ENCODE measurements at regions not wholly inside any gene's neighbourhood (a gene's known extent, or its start where the extent isn't known, plus 50 kb on each side); places are given as distances from the start of the nearest gene placed in this dataset.

DNA sequence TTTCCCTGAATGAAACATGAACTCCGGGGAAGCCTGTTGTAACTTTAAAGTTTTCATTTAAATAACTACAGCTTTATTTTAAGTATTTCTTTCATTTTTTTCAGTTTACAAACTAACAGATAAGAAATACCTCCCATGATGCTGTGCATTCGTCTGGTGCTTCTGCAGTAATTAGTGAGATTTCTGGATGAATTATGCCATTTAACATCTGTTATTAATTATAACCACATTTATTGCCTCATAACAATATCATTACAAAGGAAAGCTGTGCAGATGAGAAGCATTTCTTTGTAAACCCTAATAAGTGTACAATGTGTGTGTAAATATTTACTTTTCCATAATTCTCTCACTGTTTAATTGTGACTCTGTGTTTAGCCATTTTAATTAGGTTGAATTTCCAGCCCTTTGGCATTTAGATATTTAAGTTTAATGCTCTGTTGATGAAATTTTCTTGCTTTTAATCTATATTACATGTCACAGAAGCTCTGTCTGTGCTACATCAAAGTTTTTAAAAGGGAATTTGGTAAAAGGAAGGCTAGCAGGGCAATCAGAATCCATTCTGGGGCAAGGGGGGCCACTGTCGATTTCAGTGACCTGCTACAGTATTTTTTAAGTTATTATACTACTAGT, 418.0 kb downstream of the SPATA31D1 start:
- H4K20me1 ChIP-seq (ENCODE audit: control insufficient read depth, extremely low read depth, insufficient read depth, low read length) = no peaks in the 10 kb centered on the region
- no peak overlapping the region for H3K9ac ChIP-seq (ENCODE audit: insufficient read depth, low read length)
- H3K4me1 ChIP-seq (ENCODE audit: control insufficient read depth, extremely low read depth, insufficient read depth, low read length) = no peaks in the 10 kb centered on the region
- no peak for DNase-seq (ENCODE audit: low read depth in 2 of 2)
- no peaks in the 10 kb centered on the region for H3K79me2 ChIP-seq (ENCODE audit: control insufficient read depth, insufficient read depth, low read length)
- TF ChIP-seq EZH2 (IDR thresholded peaks at IDR 0.05; ENCODE audit: low read length, missing control alignments) = no peak
- TF ChIP-seq, protein P1, sequence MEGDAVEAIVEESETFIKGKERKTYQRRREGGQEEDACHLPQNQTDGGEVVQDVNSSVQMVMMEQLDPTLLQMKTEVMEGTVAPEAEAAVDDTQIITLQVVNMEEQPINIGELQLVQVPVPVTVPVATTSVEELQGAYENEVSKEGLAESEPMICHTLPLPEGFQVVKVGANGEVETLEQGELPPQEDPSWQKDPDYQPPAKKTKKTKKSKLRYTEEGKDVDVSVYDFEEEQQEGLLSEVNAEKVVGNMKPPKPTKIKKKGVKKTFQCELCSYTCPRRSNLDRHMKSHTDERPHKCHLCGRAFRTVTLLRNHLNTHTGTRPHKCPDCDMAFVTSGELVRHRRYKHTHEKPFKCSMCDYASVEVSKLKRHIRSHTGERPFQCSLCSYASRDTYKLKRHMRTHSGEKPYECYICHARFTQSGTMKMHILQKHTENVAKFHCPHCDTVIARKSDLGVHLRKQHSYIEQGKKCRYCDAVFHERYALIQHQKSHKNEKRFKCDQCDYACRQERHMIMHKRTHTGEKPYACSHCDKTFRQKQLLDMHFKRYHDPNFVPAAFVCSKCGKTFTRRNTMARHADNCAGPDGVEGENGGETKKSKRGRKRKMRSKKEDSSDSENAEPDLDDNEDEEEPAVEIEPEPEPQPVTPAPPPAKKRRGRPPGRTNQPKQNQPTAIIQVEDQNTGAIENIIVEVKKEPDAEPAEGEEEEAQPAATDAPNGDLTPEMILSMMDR (conservative IDR thresholded peaks at IDR 0.05 in 1 of 2, IDR thresholded peaks at IDR 0.05 in 1 of 2; ENCODE audit: low read depth in 1 of 2, low read length in 2 of 2) = no peak
- H3K27me3 ChIP-seq (ENCODE audit: control insufficient read depth, insufficient read depth, low read length) = no peaks in the 10 kb centered on the region
- H3K27ac ChIP-seq (ENCODE audit: insufficient read depth, low read length) = no peak overlapping the region
- H2AFZ ChIP-seq (ENCODE audit: low read length) = no peak overlapping the region
- no peaks in the 10 kb centered on the region for H3K36me3 ChIP-seq (ENCODE audit: control insufficient read depth, insufficient read depth, low read length)
- no peak overlapping the region for H3K4me2 ChIP-seq (ENCODE audit: extremely low read depth, insufficient read depth, low read length)
- no peaks in the 10 kb centered on the region for H3K9me3 ChIP-seq (ENCODE audit: control insufficient read depth, insufficient read depth, low read depth, low read length)
- H3K4me3 ChIP-seq (replicated peaks in 1 of 4; ENCODE audit: control extremely low read depth in 1 of 4, insufficient read depth in 1 of 4, low read depth in 3 of 4, low read length in 4 of 4) = no peak overlapping the region

DNA sequence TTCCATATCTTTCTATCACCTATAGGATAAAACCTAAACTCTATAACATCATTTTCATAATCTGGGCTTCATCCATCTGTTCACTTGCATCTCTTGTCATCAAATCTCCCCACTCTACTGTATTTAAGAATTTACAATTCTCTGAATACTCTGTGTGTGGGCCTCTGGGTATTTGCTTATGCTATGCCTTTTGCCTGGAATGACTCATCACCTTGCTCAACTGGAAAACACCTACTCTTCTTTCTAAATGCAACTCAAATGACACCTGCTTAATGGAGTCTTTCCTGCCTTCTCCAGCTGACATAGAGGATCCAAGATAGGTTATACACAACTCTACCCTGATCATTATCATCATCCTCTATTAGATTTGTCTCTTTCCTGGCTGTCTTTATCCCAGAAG, 421.7 kb downstream of the SPATA31D1 start:
- Histone ChIP-seq H3K4me3 (replicated peaks in 1 of 4; ENCODE audit: control extremely low read depth in 1 of 4, insufficient read depth in 1 of 4, low read depth in 3 of 4, low read length in 4 of 4) (no peak overlapping the region), H3K79me2 (ENCODE audit: control insufficient read depth, insufficient read depth, low read length) (no peaks in the 10 kb centered on the region), H4K20me1 (ENCODE audit: control insufficient read depth, extremely low read depth, insufficient read depth, low read length) (no peaks in the 10 kb centered on the region), H3K27me3 (ENCODE audit: control insufficient read depth, insufficient read depth, low read length) (no peaks in the 10 kb centered on the region), H3K27ac (ENCODE audit: insufficient read depth, low read length) (no peak overlapping the region), H3K9ac (ENCODE audit: insufficient read depth, low read length) (no peak overlapping the region), H2AFZ (ENCODE audit: low read length) (no peak overlapping the region), H3K4me2 (ENCODE audit: extremely low read depth, insufficient read depth, low read length) (no peak overlapping the region), H3K9me3 (ENCODE audit: control insufficient read depth, insufficient read depth, low read depth, low read length) (no peaks in the 10 kb centered on the region), H3K36me3 (ENCODE audit: control insufficient read depth, insufficient read depth, low read length) (no peaks in the 10 kb centered on the region), H3K4me1 (ENCODE audit: control insufficient read depth, extremely low read depth, insufficient read depth, low read length) (no peaks in the 10 kb centered on the region)
- TF ChIP-seq EZH2 (IDR thresholded peaks at IDR 0.05; ENCODE audit: low read length, missing control alignments) = no peak
- TF ChIP-seq, protein P1 (conservative IDR thresholded peaks at IDR 0.05 in 1 of 2, IDR thresholded peaks at IDR 0.05 in 1 of 2; ENCODE audit: low read depth in 1 of 2, low read length in 2 of 2) = no peak
- DNase-seq (ENCODE audit: low read depth in 2 of 2) = peak in 1 of 2 donors; percentile 58

DNA sequence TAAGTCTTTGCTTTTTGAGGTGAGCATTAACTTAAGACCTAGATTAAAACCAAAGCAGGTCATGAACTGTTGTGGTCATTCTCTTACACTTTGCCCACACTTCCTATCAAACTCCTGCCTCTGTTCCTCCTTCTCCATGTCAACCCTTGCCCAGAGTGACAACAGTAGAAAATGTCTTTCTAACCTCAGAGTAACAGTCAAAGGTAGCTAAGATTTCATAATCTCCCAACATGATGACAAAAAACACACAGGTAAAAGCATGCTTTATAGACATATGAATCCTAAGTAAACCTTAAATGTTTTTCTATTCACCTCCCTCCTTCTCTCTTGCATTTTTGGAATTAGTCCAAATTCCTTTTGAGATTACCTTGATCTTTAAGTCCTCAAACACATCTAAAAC, 422.3 kb downstream of the SPATA31D1 start:
- TF ChIP-seq, protein P1 (conservative IDR thresholded peaks at IDR 0.05 in 1 of 2, IDR thresholded peaks at IDR 0.05 in 1 of 2; ENCODE audit: low read depth in 1 of 2, low read length in 2 of 2) = no peak
- Histone ChIP-seq H3K27me3 (ENCODE audit: control insufficient read depth, insufficient read depth, low read length) (no peaks in the 10 kb centered on the region), H2AFZ (ENCODE audit: low read length) (no peak overlapping the region), H3K4me3 (replicated peaks in 1 of 4; ENCODE audit: control extremely low read depth in 1 of 4, insufficient read depth in 1 of 4, low read depth in 3 of 4, low read length in 4 of 4) (no peak overlapping the region), H3K36me3 (ENCODE audit: control insufficient read depth, insufficient read depth, low read length) (no peaks in the 10 kb centered on the region), H3K27ac (ENCODE audit: insufficient read depth, low read length) (no peak overlapping the region), H3K9me3 (ENCODE audit: control insufficient read depth, insufficient read depth, low read depth, low read length) (no peaks in the 10 kb centered on the region), H3K79me2 (ENCODE audit: control insufficient read depth, insufficient read depth, low read length) (no peaks in the 10 kb centered on the region), H3K4me2 (ENCODE audit: extremely low read depth, insufficient read depth, low read length) (no peak overlapping the region), H3K9ac (ENCODE audit: insufficient read depth, low read length) (no peak overlapping the region), H3K4me1 (ENCODE audit: control insufficient read depth, extremely low read depth, insufficient read depth, low read length) (no peaks in the 10 kb centered on the region), H4K20me1 (ENCODE audit: control insufficient read depth, extremely low read depth, insufficient read depth, low read length) (no peaks in the 10 kb centered on the region)
- no peak for DNase-seq (ENCODE audit: low read depth in 2 of 2)
